H1 (cell line): ENCODE measurements at regions not wholly inside any gene's neighbourhood (a gene's known extent, or its start where the extent isn't known, plus 50 kb on each side); places are given as distances from the start of the nearest gene placed in this dataset.

ENCODE experiments used
- CTCF ChIA-PET: fragments of 300-600 bp; sonication (Branson Sonifier 250); formaldehyde crosslinking; loops from one replicate; lab custom pipeline; 2021; ENCODE audit not compliant: partially characterized antibody; lab: Charles Lee
- POLR2A ChIA-PET: fragments of 300-600 bp; sonication (Branson Sonifier 250); formaldehyde crosslinking; loops from one replicate; lab custom pipeline; 2021; ENCODE audit warnings: inconsistent platforms; ENCODE audit not compliant: partially characterized antibody; lab: Charles Lee
- DNase-seq, 2 experiments: peaks; one replicate each; pipeline versions ENCODE4 v3.0.0 to v3.0.0-alpha.2; 2010 to 2022; ENCODE audit warnings: low spot score in 2 of 2, low read depth in 1 of 2, mixed read lengths in 1 of 2
- FAIRE-seq: peaks from 2 replicates; lab custom pipeline; 2011; peaks lifted over from hg19 to GRCh38; lab: Jason Lieb, UNC
- H2AFZ ChIP-seq: 2 replicates; pipeline ENCODE4 v1.8.1; 2012; ENCODE audit warnings: low read length, inconsistent platforms
- H2AK5ac ChIP-seq: 2 replicates; pipeline ENCODE4 v1.6.1; 2013; ENCODE audit warnings: low read depth, low read length
- H2BK120ac ChIP-seq: replicated peaks from 2 replicates; pipeline ENCODE3; 2013; ENCODE audit warnings: low read depth, low read length, inconsistent platforms
- H2BK12ac ChIP-seq: 2 replicates; pipeline ENCODE4 v1.6.1; 2013; ENCODE audit warnings: low read depth, low read length
- H2BK15ac ChIP-seq: 2 replicates; pipeline ENCODE4 v1.6.1; 2013; ENCODE audit warnings: low read length
- H2BK20ac ChIP-seq: 2 replicates; pipeline ENCODE4 v1.6.1; 2013; ENCODE audit warnings: low read length
- H2BK5ac ChIP-seq: 2 replicates; pipeline ENCODE4 v1.6.1; 2013; ENCODE audit warnings: low read depth, low read length
- H3K14ac ChIP-seq: 2 replicates; pipeline ENCODE4 v1.6.1; 2013; ENCODE audit warnings: inconsistent platforms; ENCODE audit not compliant: insufficient read length
- H3K18ac ChIP-seq: 2 replicates; pipeline ENCODE4 v1.6.1; 2013; ENCODE audit warnings: low read length; ENCODE audit errors: extremely low read depth
- H3K23ac ChIP-seq: 2 replicates; pipeline ENCODE4 v1.6.1; 2013; ENCODE audit warnings: inconsistent platforms; ENCODE audit not compliant: insufficient read length
- H3K23me2 ChIP-seq: 2 replicates; pipeline ENCODE4 v1.6.1; 2013; ENCODE audit warnings: low read depth, low read length
- H3K27ac ChIP-seq: 2 replicates; pipeline ENCODE4 v1.6.1; 2011; ENCODE audit warnings: low read depth, low read length, inconsistent platforms
- H3K27me3 ChIP-seq, 4 experiments: replicated peaks in 1 of 4; 1 replicate in 1 of 4; 2 replicates in 3 of 4; pipeline versions ENCODE4 v1.6.1 to v1.8.1; 2011 to 2013; ENCODE audit warnings: low read length in 3 of 4, mild to moderate bottlenecking in 3 of 4, inconsistent platforms in 2 of 4, mixed read lengths in 2 of 4, moderate library complexity in 1 of 4; ENCODE audit not compliant: control insufficient read depth in 3 of 4, insufficient read depth in 3 of 4; ENCODE audit errors: extremely low read depth in 1 of 4
- H3K36me3 ChIP-seq, 4 experiments: 2 replicates each; pipeline versions ENCODE4 v1.6.1 to v1.8.1; 2011 to 2013; ENCODE audit warnings: mild to moderate bottlenecking in 4 of 4, low read length in 3 of 4, moderate library complexity in 2 of 4, control low read depth in 1 of 4, inconsistent platforms in 1 of 4; ENCODE audit not compliant: insufficient read depth in 4 of 4, control insufficient read depth in 2 of 4
- H3K4ac ChIP-seq: replicated peaks from 2 replicates; pipeline ENCODE3; 2013; ENCODE audit warnings: low read length, low read depth, mixed read lengths, inconsistent platforms; ENCODE audit not compliant: insufficient read length
- H3K4me1 ChIP-seq, 4 experiments: replicated peaks in 1 of 4; 1 replicate in 1 of 4; 2 replicates in 3 of 4; pipeline versions ENCODE4 v1.6.1 to v1.8.1; 2011 to 2013; ENCODE audit warnings: low read length in 3 of 4, inconsistent platforms in 2 of 4, mixed read lengths in 1 of 4; ENCODE audit not compliant: insufficient read depth in 4 of 4, control insufficient read depth in 3 of 4
- H3K4me2 ChIP-seq, 2 experiments: 2 replicates each; pipeline versions ENCODE4 v1.6.1 to v1.8.1; 2011 to 2013; ENCODE audit warnings: low read depth in 2 of 2, low read length in 2 of 2, control low read depth in 1 of 2, inconsistent platforms in 1 of 2, mild to moderate bottlenecking in 1 of 2; ENCODE audit not compliant: insufficient read depth in 1 of 2
- H3K4me3 ChIP-seq, 4 experiments: fragments of 200-600, 300-600 bp in 1 of 4; sonication (generic), shearing (Covaris generic), sonication (Bioruptor Twin) in 1 of 4; 2 replicates each; pipeline versions ENCODE4 v1.5.1 to v1.8.1; 2011 to 2016; ENCODE audit warnings: low read length in 4 of 4, low read depth in 3 of 4, control low read depth in 2 of 4, inconsistent platforms in 2 of 4, mild to moderate bottlenecking in 2 of 4, mixed read lengths in 1 of 4, moderate library complexity in 1 of 4; ENCODE audit not compliant: insufficient read depth in 2 of 4; ENCODE audit errors: extremely low read depth in 1 of 4
- H3K56ac ChIP-seq: replicated peaks from 2 replicates; pipeline ENCODE3; 2013; ENCODE audit warnings: low read depth, mild to moderate bottlenecking, mixed read lengths, low read length, inconsistent platforms; ENCODE audit not compliant: insufficient read length
- H3K79me1 ChIP-seq: 2 replicates; pipeline ENCODE4 v1.6.1; 2013; ENCODE audit warnings: low read depth, low read length, control low read depth
- H3K79me2 ChIP-seq, 2 experiments: 2 replicates each; pipeline versions ENCODE4 v1.6.1 to v1.8.1; 2012 to 2013; ENCODE audit warnings: low read length in 2 of 2, mild to moderate bottlenecking in 2 of 2, inconsistent platforms in 1 of 2; ENCODE audit not compliant: insufficient read depth in 2 of 2, control insufficient read depth in 1 of 2
- H3K9ac ChIP-seq, 4 experiments: replicated peaks in 1 of 4; 1 replicate in 1 of 4; 2 replicates in 3 of 4; pipeline versions ENCODE4 v1.6.1 to v1.8.1; 2011 to 2013; ENCODE audit warnings: low read depth in 3 of 4, low read length in 3 of 4, control low read depth in 2 of 4, mild to moderate bottlenecking in 2 of 4, moderate library complexity in 2 of 4, inconsistent platforms in 1 of 4; ENCODE audit errors: extremely low read depth in 1 of 4
- H3K9me3 ChIP-seq, 2 experiments: 2 replicates each; pipeline versions ENCODE4 v1.6.1 to v1.8.1; 2012 to 2013; ENCODE audit warnings: mild to moderate bottlenecking in 2 of 2, moderate library complexity in 2 of 2, control low read depth in 1 of 2, inconsistent platforms in 1 of 2, low read depth in 1 of 2, low read length in 1 of 2, mixed read lengths in 1 of 2; ENCODE audit not compliant: insufficient read depth in 2 of 2
- H4K20me1 ChIP-seq, 2 experiments: replicated peaks in 1 of 2; 2 replicates each; pipeline versions ENCODE3 to v1.8.1; 2011 to 2013; ENCODE audit warnings: inconsistent platforms in 2 of 2, low read length in 2 of 2, mild to moderate bottlenecking in 1 of 2; ENCODE audit not compliant: insufficient read depth in 2 of 2, control insufficient read depth in 1 of 2
- H4K5ac ChIP-seq: 2 replicates; pipeline ENCODE4 v1.6.1; 2013; ENCODE audit warnings: low read length, low read depth, mixed read lengths, inconsistent platforms; ENCODE audit not compliant: insufficient read length
- H4K8ac ChIP-seq: 2 replicates; pipeline ENCODE4 v1.8.0; 2013; ENCODE audit warnings: mild to moderate bottlenecking, moderate library complexity, low read length, inconsistent platforms; ENCODE audit not compliant: insufficient read depth; ENCODE audit errors: extremely low read depth
- H4K91ac ChIP-seq: replicated peaks from 2 replicates; pipeline ENCODE3; 2013; ENCODE audit warnings: low read length, mixed read lengths, inconsistent platforms; ENCODE audit not compliant: insufficient read length
- WGBS, 2 experiments: shearing (Covaris generic) in 1 of 2; methylation state at CpG; one replicate each; pipeline versions ENCODE4 v1.1.6 to v1.1.7; 2013 to 2015; ENCODE audit warnings: low lambda C conversion rate in 2 of 2, mixed read lengths in 2 of 2, inconsistent platforms in 1 of 2, low coverage in 1 of 2, missing lambda C conversion rate in 1 of 2; ENCODE audit not compliant: insufficient replicate concordance in 2 of 2, insufficient coverage in 1 of 2, insufficient read length in 1 of 2; ENCODE audit errors: extremely low coverage in 1 of 2, missing lambda C conversion rate in 1 of 2; 5-methylcytosine and 5-hydroxymethylcytosine counted together
- TF ChIP-seq, protein P1 (sequence below): IDR thresholded peaks from 2 replicates; pipeline ENCODE4 v1.6.1; 2011; ENCODE audit warnings: low read length, improper control_type of control experiment

DNA sequence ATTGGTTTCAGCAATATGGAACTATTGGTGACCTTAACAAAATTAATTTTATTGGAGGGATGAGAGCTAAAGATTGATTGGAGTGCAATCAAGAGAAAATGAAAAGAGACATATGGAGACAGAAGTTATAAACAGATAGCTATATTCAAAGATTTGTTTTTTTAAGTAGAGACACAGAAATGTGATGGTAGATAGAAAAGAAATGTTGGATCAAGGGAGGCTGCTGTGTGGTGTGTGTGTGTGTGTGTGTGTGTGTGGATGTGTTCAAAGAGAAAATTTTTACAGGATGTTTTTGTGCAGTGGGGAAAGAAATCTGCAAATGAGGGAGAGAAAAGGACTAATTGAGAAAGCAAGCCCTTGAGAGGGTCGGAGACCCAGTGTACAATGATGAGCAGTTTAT lies 249.5 kb upstream of the SPHKAP start:
- H3K79me2 ChIP-seq, result no peaks in the 10 kb centered on the region
- no peak overlapping the region for H4K91ac ChIP-seq
- no peak overlapping the region for H2BK5ac ChIP-seq
- H3K14ac ChIP-seq, result no peak overlapping the region
- no peak overlapping the region for H3K18ac ChIP-seq
- no peak for FAIRE-seq
- TF ChIP-seq, protein P1, sequence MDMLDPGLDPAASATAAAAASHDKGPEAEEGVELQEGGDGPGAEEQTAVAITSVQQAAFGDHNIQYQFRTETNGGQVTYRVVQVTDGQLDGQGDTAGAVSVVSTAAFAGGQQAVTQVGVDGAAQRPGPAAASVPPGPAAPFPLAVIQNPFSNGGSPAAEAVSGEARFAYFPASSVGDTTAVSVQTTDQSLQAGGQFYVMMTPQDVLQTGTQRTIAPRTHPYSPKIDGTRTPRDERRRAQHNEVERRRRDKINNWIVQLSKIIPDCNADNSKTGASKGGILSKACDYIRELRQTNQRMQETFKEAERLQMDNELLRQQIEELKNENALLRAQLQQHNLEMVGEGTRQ, result no peak
- H4K5ac ChIP-seq, result no peak overlapping the region
- H3K4me3 ChIP-seq, result no peak overlapping the region
- H3K27ac ChIP-seq, result no peak overlapping the region
- H2BK15ac ChIP-seq, result no peak overlapping the region
- no peak overlapping the region for H3K9ac ChIP-seq
- no peak overlapping the region for H2BK12ac ChIP-seq
- no peaks in the 10 kb centered on the region; a peak in 1 of 8 replicates for H3K36me3 ChIP-seq
- H4K8ac ChIP-seq, result no peak overlapping the region
- no peaks in the 10 kb centered on the region for H3K27me3 ChIP-seq
- no peak overlapping the region for H2AK5ac ChIP-seq
- CTCF ChIA-PET, result interaction anchor here (0.7 kb wide), 1 partner anchor 185 kb away, joined by 3 read pairs; no protein-coding TSS in a partner anchor
- no peak overlapping the region for H2BK20ac ChIP-seq
- no peak overlapping the region for H3K23ac ChIP-seq
- no peaks in the 10 kb centered on the region for H3K23me2 ChIP-seq
- no peaks in the 10 kb centered on the region for H4K20me1 ChIP-seq
- POLR2A ChIA-PET, result no interaction called here
- H3K4me2 ChIP-seq, result no peak overlapping the region
- no peaks in the 10 kb centered on the region for H3K79me1 ChIP-seq
- H3K56ac ChIP-seq, result no peak overlapping the region
- 78% methylated on average over 1 of the region's 1 CpG; no CpG with 5 or more reads in 1 of the 2 experiments for WGBS, 2 experiments
- no peak for DNase-seq
- H3K9me3 ChIP-seq, result peaks cover 4 to 5% of the 10 kb centered on the region in 2 experiments; a peak in 2 of 4 replicates
- H2AFZ ChIP-seq, result no peak overlapping the region
- H2BK120ac ChIP-seq, result no peak overlapping the region
- no peaks in the 10 kb centered on the region for H3K4me1 ChIP-seq
- no peak overlapping the region for H3K4ac ChIP-seq
